ENCODE measurements at regions not wholly inside any gene's neighbourhood (a gene's known extent, or its start where the extent isn't known, plus 50 kb on each side); places are given as distances from the start of the nearest gene placed in this dataset.

- DNase-seq (ENCODE audit: extremely low read depth in 1 of 2, low read depth in 1 of 2): no peak
Measured at GRCh38 chr16:87074641-87075318, 242.4 kb downstream of the C16orf95 start.

- DNase-seq (ENCODE audit: extremely low read depth in 1 of 2, low read depth in 1 of 2): no peak
Measured at GRCh38 chr16:87075319-87075860, 241.8 kb downstream of the C16orf95 start.

GRCh38 chr16:87076331-87076949 lies 240.8 kb downstream of the C16orf95 start:
- no peak for DNase-seq (ENCODE audit: extremely low read depth in 1 of 2, low read depth in 1 of 2)

GRCh38 chr16:87076950-87077749 lies 240.0 kb downstream of the C16orf95 start:
- DNase-seq (ENCODE audit: extremely low read depth in 1 of 2, low read depth in 1 of 2): no peak

GRCh38 chr16:87077750-87078127 lies 239.5 kb downstream of the C16orf95 start:
- DNase-seq (ENCODE audit: extremely low read depth in 1 of 2, low read depth in 1 of 2): no peak

- no peak for DNase-seq (ENCODE audit: extremely low read depth in 1 of 2, low read depth in 1 of 2)
Measured at GRCh38 chr16:87080571-87081167, 236.5 kb downstream of the C16orf95 start.

- DNase-seq (ENCODE audit: extremely low read depth in 1 of 2, low read depth in 1 of 2): no peak
Measured at GRCh38 chr16:87085441-87085840, 231.8 kb downstream of the C16orf95 start.

GRCh38 chr16:87086156-87086555 lies 231.0 kb downstream of the C16orf95 start:
- DNase-seq (ENCODE audit: extremely low read depth in 1 of 2, low read depth in 1 of 2): no peak

GRCh38 chr16:87086575-87086974 lies 230.6 kb downstream of the C16orf95 start:
- DNase-seq (ENCODE audit: extremely low read depth in 1 of 2, low read depth in 1 of 2): no peak

GRCh38 chr16:87092958-87093357 lies 224.2 kb downstream of the C16orf95 start:
- DNase-seq (ENCODE audit: extremely low read depth in 1 of 2, low read depth in 1 of 2): no peak

GRCh38 chr16:87093804-87094555 lies 223.2 kb downstream of the C16orf95 start:
- DNase-seq (ENCODE audit: extremely low read depth in 1 of 2, low read depth in 1 of 2): no peak

GRCh38 chr16:87094556-87094865 lies 222.7 kb downstream of the C16orf95 start:
- no peak for DNase-seq (ENCODE audit: extremely low read depth in 1 of 2, low read depth in 1 of 2)

- DNase-seq (ENCODE audit: extremely low read depth in 1 of 2, low read depth in 1 of 2): no peak
Measured at GRCh38 chr16:87095271-87095670, 221.9 kb downstream of the C16orf95 start.

- no peak for DNase-seq (ENCODE audit: extremely low read depth in 1 of 2, low read depth in 1 of 2)
Measured at GRCh38 chr16:87096746-87097333, 220.4 kb downstream of the C16orf95 start.

GRCh38 chr16:87098361-87098760 lies 218.8 kb downstream of the C16orf95 start:
- DNase-seq (ENCODE audit: extremely low read depth in 1 of 2, low read depth in 1 of 2): no peak

- no peak for DNase-seq (ENCODE audit: extremely low read depth in 1 of 2, low read depth in 1 of 2)
Measured at GRCh38 chr16:87098976-87099720, 218.0 kb downstream of the C16orf95 start.

- DNase-seq (ENCODE audit: extremely low read depth in 1 of 2, low read depth in 1 of 2): no peak
Measured at GRCh38 chr16:87100306-87101058, 216.7 kb downstream of the C16orf95 start.

GRCh38 chr16:87101903-87102302 lies 215.3 kb downstream of the C16orf95 start:
- no peak for DNase-seq (ENCODE audit: extremely low read depth in 1 of 2, low read depth in 1 of 2)

GRCh38 chr16:87107201-87107600 lies 210.0 kb downstream of the C16orf95 start:
- no peak for DNase-seq (ENCODE audit: extremely low read depth in 1 of 2, low read depth in 1 of 2)

Data from activated CD8-positive, alpha-beta memory T cell treated with anti-CD3 and anti-CD28 coated beads for 1 hour (primary cell).